Stimulated activated CD8-positive, alpha-beta memory T cell treated with anti-CD3 and anti-CD28 coated beads, Interleukin-12 subunit alpha, Interleukin-12 subunit beta, amount 100 ng/mL, for 1 hour (primary cell): ENCODE measurements at regions not wholly inside any gene's neighbourhood (a gene's known extent, or its start where the extent isn't known, plus 50 kb on each side); places are given as distances from the start of the nearest gene placed in this dataset.

Experiments used
- DNase-seq: peaks from one replicate; pipeline ENCODE4 v3.0.0-alpha.2; 2020; ENCODE audit warnings: low read depth

- no peak for DNase-seq
These were observed 158.9 kb upstream of the EGFLAM start for GRCh38 chr5:38099205-38100168.

GRCh38 chr5:38094889-38095288, 163.5 kb upstream of the EGFLAM start:
- DNase-seq, result no peak

- DNase-seq, result no peak
These were observed 164.5 kb upstream of the EGFLAM start for GRCh38 chr5:38093855-38094254.

GRCh38 chr5:38086777-38087176, 171.6 kb upstream of the EGFLAM start:
- DNase-seq, result no peak

GRCh38 chr5:38079620-38080402, 178.5 kb upstream of the EGFLAM start:
- DNase-seq, result no peak

GRCh38 chr5:38078161-38078560, 180.2 kb upstream of the EGFLAM start:
- DNase-seq, result no peak

GRCh38 chr5:38077652-38078051, 180.7 kb upstream of the EGFLAM start:
- no peak for DNase-seq

GRCh38 chr5:38071831-38072694, 186.3 kb upstream of the EGFLAM start:
- DNase-seq, result no peak

GRCh38 chr5:38070304-38070950, 187.9 kb upstream of the EGFLAM start:
- no peak for DNase-seq

GRCh38 chr5:38069360-38069759, 189.0 kb upstream of the EGFLAM start:
- DNase-seq, result no peak

- DNase-seq, result no peak
These were observed 198.0 kb upstream of the EGFLAM start for GRCh38 chr5:38060354-38060753.

GRCh38 chr5:38059876-38060275, 198.5 kb upstream of the EGFLAM start:
- DNase-seq, result no peak

GRCh38 chr5:38051711-38052511, 206.4 kb upstream of the EGFLAM start:
- no peak for DNase-seq

- no peak for DNase-seq
These were observed 208.6 kb upstream of the GDNF start for GRCh38 chr5:38048400-38048799.

GRCh38 chr5:38046103-38046502, 206.3 kb upstream of the GDNF start:
- no peak for DNase-seq

GRCh38 chr5:38045446-38045845, 205.6 kb upstream of the GDNF start:
- DNase-seq, result no peak

GRCh38 chr5:38039826-38040225, 200.0 kb upstream of the GDNF start:
- DNase-seq, result no peak

GRCh38 chr5:38039091-38039490, 199.2 kb upstream of the GDNF start:
- no peak for DNase-seq

- DNase-seq, result no peak
These were observed 196.9 kb upstream of the GDNF start for GRCh38 chr5:38036765-38037164.

GRCh38 chr5:38032149-38032548, 192.3 kb upstream of the GDNF start:
- no peak for DNase-seq

GRCh38 chr5:38031304-38031703, 191.5 kb upstream of the GDNF start:
- no peak for DNase-seq
